GM12878 (cell line): ENCODE measurements at regions not wholly inside any gene's neighbourhood (a gene's known extent, or its start where the extent isn't known, plus 50 kb on each side); places are given as distances from the start of the nearest gene placed in this dataset.

Experiments used
- ATAC-seq: fragments of 200-7000 bp; cut with Tn5 transposase; 3 replicates; pipeline ENCODE4 v1.9.1; 2020; ENCODE audit warnings: mild to moderate bottlenecking, moderate library complexity
- BruUV-seq: library from RNA; stranded (reverse); fragments of 400-500 nt; replicated peaks from 2 replicates; lab custom pipeline; 2021; lab: Mats Ljungman, UMichigan
- CTCF ChIA-PET: fragments of 300-600 bp; sonication (Branson Sonifier 250); formaldehyde crosslinking; extraction: SDS; loops from one replicate; lab custom pipeline; 2021; ENCODE audit warnings: inconsistent platforms; lab: Yijun Ruan, JAX
- POLR2A ChIA-PET: fragments of 350-600 bp; formaldehyde crosslinking; extraction: SDS; loops from one replicate; lab custom pipeline; 2021; ENCODE audit warnings: inconsistent platforms; lab: Charles Lee
- RAD21 ChIA-PET: fragments of 300-600 bp; sonication (Branson Sonifier 250); formaldehyde crosslinking; loops from one replicate; lab custom pipeline; 2023; ENCODE audit warnings: antibody characterized with exemption; ENCODE audit not compliant: unreplicated experiment; lab: Charles Lee
- SMC1A ChIA-PET: fragments of 300-600 bp; sonication (Branson Sonifier 250); formaldehyde crosslinking; loops from one replicate; lab custom pipeline; 2023; ENCODE audit not compliant: unreplicated experiment, uncharacterized antibody; lab: Charles Lee
- DNase-seq: peaks from one replicate; pipeline ENCODE4 v3.0.0-alpha.2; 2011; ENCODE audit warnings: low read depth, low spot score
- FAIRE-seq: peaks from 3 replicates; lab custom pipeline; 2011; peaks lifted over from hg19 to GRCh38; lab: Jason Lieb, UNC
- H2AFZ ChIP-seq: 2 replicates; pipeline ENCODE4 v1.6.0; 2011; ENCODE audit warnings: low read depth, low read length, control low read depth; ENCODE audit not compliant: control insufficient read depth
- H3K27ac ChIP-seq: 2 replicates; pipeline ENCODE4 v1.5.1; 2011; ENCODE audit warnings: control low read depth; ENCODE audit not compliant: control insufficient read depth, insufficient read depth
- H3K27me3 ChIP-seq, 2 experiments: replicated peaks in 1 of 2; 2 replicates each; pipeline versions ENCODE4 v1.6.0 to v1.6.1; 2011; ENCODE audit warnings: low read length in 1 of 2; ENCODE audit not compliant: control insufficient read depth in 2 of 2, insufficient read depth in 2 of 2
- H3K36me3 ChIP-seq, 2 experiments: 2 replicates each; pipeline ENCODE4 v1.5.1; 2011; ENCODE audit warnings: low read length in 1 of 2; ENCODE audit not compliant: control insufficient read depth in 2 of 2, insufficient read depth in 2 of 2
- H3K4me1 ChIP-seq: 2 replicates; pipeline ENCODE4 v1.6.1; 2011; ENCODE audit warnings: mild to moderate bottlenecking, low read length, moderate library complexity, mixed read lengths; ENCODE audit not compliant: control insufficient read depth, insufficient read depth
- H3K4me2 ChIP-seq: 2 replicates; pipeline ENCODE4 v1.6.0; 2011; ENCODE audit warnings: control low read depth; ENCODE audit not compliant: control insufficient read depth, insufficient read depth
- H3K4me3 ChIP-seq: fragments of 200-600 bp; sonication (generic); 2 replicates; pipeline ENCODE4 v1.5.1; 2016
- H3K79me2 ChIP-seq: 2 replicates; pipeline ENCODE4 v1.6.0; 2011; ENCODE audit warnings: low read length; ENCODE audit not compliant: control insufficient read depth, insufficient read depth
- H3K9ac ChIP-seq: 2 replicates; pipeline ENCODE4 v1.8.0; 2011; ENCODE audit warnings: low read length, control low read depth, mixed read lengths; ENCODE audit not compliant: control insufficient read depth, insufficient read depth
- H3K9me3 ChIP-seq: replicated peaks from 3 replicates; pipeline ENCODE4 v1.5.1; 2011; ENCODE audit warnings: mild to moderate bottlenecking, low read length; ENCODE audit not compliant: control insufficient read depth, insufficient read depth
- H4K20me1 ChIP-seq: 2 replicates; pipeline ENCODE4 v1.6.0; 2011; ENCODE audit not compliant: control insufficient read depth, insufficient read depth
- BCLAF1 ChIP-seq: fragments of 450-650 bp; IDR thresholded peaks from 2 replicates; pipeline ENCODE4 v1.6.1; 2017; ENCODE audit warnings: antibody characterized with exemption, mild to moderate bottlenecking, moderate library complexity
- BMI1 ChIP-seq: fragments of 450-650 bp; IDR thresholded peaks from 2 replicates; pipeline ENCODE4 v1.6.1; 2016; ENCODE audit warnings: mild to moderate bottlenecking, moderate library complexity, borderline replicate concordance
- KDM1A ChIP-seq: fragments of 200-600 bp; sonication (generic); IDR thresholded peaks from 2 replicates; pipeline ENCODE4 v1.6.1; 2016; ENCODE audit warnings: borderline replicate concordance
- NKRF ChIP-seq: fragments of 450-650 bp; conservative IDR thresholded peaks from 2 replicates; pipeline ENCODE4 v1.6.1; 2017; ENCODE audit warnings: mild to moderate bottlenecking, moderate library complexity
- PBX3 ChIP-seq: IDR thresholded peaks from 2 replicates; pipeline ENCODE4 v1.6.1; 2011; ENCODE audit warnings: mild to moderate bottlenecking, low read depth, low read length, moderate library complexity; ENCODE audit not compliant: insufficient replicate concordance
- POU2F2 ChIP-seq: IDR thresholded peaks from 3 replicates; pipeline ENCODE4 v1.6.1; 2011; ENCODE audit warnings: low read depth, mild to moderate bottlenecking, low read length, borderline replicate concordance
- RELA ChIP-seq: fragments of 450-650 bp; IDR thresholded peaks from 2 replicates; pipeline ENCODE4 v1.8.0; 2014; ENCODE audit warnings: borderline replicate concordance; ENCODE audit not compliant: partially characterized antibody
- RFX5 ChIP-seq: IDR thresholded peaks from 2 replicates; pipeline ENCODE4 v1.6.1; 2011; ENCODE audit warnings: low read depth, low read length, improper control_type of control experiment
- SMAD5 ChIP-seq: IDR thresholded peaks from 2 replicates; pipeline ENCODE4 v1.6.1; 2016; ENCODE audit warnings: antibody characterized with exemption, low read depth
- USF1 ChIP-seq: IDR thresholded peaks from 2 replicates; pipeline ENCODE4 v1.6.1; 2011; ENCODE audit warnings: borderline replicate concordance, low read depth, mild to moderate bottlenecking, moderate library complexity, mixed read lengths, low read length; ENCODE audit not compliant: insufficient read depth; ENCODE audit errors: extremely low read length
- ZNF207 ChIP-seq: fragments of 450-650 bp; IDR thresholded peaks from 2 replicates; pipeline ENCODE4 v1.6.1; 2014; ENCODE audit warnings: antibody characterized with exemption, mild to moderate bottlenecking, borderline replicate concordance
- WGBS: methylation state at CpG from one replicate; pipeline ENCODE4 v1.1.6; 2016; ENCODE audit warnings: low lambda C conversion rate; ENCODE audit not compliant: insufficient replicate concordance, insufficient coverage; ENCODE audit errors: missing lambda C conversion rate; 5-methylcytosine and 5-hydroxymethylcytosine counted together
- in situ Hi-C: fragments of 300-500 bp; cut with MboI; formaldehyde crosslinking; loops from 9 replicates; pipeline ENCODE4 v1.14.3; 2018; ENCODE audit warnings: mixed read lengths
- intact Hi-C: fragments of 100-400 bp; cut with micrococcal nuclease; formaldehyde crosslinking; loops from one replicate; pipeline ENCODE4 v1.14.2; 2022; ENCODE audit not compliant: unreplicated experiment
- TF ChIP-seq, protein P1 (sequence below): fragments of 450-650 bp; IDR thresholded peaks from 2 replicates; pipeline ENCODE4 v1.6.1; 2017; ENCODE audit warnings: borderline replicate concordance
- TF ChIP-seq, protein P2 (sequence below): fragments of 450-650 bp; IDR thresholded peaks from 2 replicates; pipeline ENCODE4 v1.6.1; 2016; ENCODE audit warnings: mild to moderate bottlenecking

DNA sequence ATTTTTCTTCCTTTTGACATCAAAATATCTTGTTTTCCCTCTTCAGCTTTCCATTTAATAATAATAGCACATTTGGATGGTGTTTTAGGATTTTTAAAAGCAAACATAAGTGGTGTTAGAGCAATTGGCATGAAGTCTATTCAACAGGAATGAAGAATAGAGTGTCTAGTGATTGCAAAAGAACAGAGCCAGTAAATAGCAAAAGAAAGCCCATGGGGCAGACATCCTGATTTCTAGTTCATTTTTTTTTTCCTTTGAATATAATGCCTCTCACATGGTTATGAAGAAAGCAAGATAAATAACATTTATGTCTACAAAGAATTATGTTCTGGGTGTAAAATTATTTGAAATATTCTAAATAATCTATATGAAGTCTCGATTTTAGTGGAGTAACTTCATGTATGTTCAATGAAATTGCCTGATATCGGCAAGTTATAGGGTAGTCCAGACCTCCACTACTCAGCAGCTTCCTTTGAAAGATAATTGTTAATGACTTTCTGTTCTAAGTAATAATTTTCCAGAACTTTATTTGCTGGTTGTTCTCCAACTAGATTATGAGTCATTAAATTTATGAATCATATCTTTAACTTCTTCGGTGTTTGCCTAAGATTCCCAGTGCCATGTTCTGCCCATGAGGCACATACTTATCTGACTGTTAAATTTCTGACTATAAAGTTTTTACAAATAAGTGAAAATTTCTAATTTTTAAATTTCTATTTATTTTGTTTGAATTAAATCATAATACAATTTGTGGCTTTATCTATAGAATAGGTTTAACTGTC, 587.9 kb downstream of the TLL1 start:
- DNase-seq (no peak), FAIRE-seq (no peak), ATAC-seq (no peak)
- 40% methylated on average over 3 of the region's 3 CpGs for WGBS
- Histone ChIP-seq H3K36me3 (no peaks in the 10 kb centered on the region), H3K4me1 (no peaks in the 10 kb centered on the region), H3K9me3 (no peaks in the 10 kb centered on the region), H4K20me1 (no peaks in the 10 kb centered on the region), H3K9ac (no peak overlapping the region), H3K4me3 (no peak overlapping the region), H2AFZ (no peak overlapping the region), H3K4me2 (no peak overlapping the region), H3K79me2 (no peaks in the 10 kb centered on the region), H3K27me3 (no peaks in the 10 kb centered on the region), H3K27ac (no peak overlapping the region)
- BruUV-seq, result no TSS peak
- in situ Hi-C loops (no loop called here), intact Hi-C loops (no loop called here)
- RAD21 ChIA-PET, result no interaction called here
- CTCF ChIA-PET, result no interaction called here
- SMC1A ChIA-PET, result no interaction called here
- POLR2A ChIA-PET, result no interaction called here
- TF ChIP-seq, protein P1, sequence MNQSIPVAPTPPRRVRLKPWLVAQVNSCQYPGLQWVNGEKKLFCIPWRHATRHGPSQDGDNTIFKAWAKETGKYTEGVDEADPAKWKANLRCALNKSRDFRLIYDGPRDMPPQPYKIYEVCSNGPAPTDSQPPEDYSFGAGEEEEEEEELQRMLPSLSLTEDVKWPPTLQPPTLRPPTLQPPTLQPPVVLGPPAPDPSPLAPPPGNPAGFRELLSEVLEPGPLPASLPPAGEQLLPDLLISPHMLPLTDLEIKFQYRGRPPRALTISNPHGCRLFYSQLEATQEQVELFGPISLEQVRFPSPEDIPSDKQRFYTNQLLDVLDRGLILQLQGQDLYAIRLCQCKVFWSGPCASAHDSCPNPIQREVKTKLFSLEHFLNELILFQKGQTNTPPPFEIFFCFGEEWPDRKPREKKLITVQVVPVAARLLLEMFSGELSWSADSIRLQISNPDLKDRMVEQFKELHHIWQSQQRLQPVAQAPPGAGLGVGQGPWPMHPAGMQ, result no peak
- TF ChIP-seq POU2F2 (no peak), BMI1 (no peak), PBX3 (no peak), NKRF (no peak), ZNF207 (no peak), BCLAF1 (no peak), USF1 (no peak), RFX5 (no peak), RELA (no peak), SMAD5 (no peak), KDM1A (no peak)
- TF ChIP-seq, protein P2, sequence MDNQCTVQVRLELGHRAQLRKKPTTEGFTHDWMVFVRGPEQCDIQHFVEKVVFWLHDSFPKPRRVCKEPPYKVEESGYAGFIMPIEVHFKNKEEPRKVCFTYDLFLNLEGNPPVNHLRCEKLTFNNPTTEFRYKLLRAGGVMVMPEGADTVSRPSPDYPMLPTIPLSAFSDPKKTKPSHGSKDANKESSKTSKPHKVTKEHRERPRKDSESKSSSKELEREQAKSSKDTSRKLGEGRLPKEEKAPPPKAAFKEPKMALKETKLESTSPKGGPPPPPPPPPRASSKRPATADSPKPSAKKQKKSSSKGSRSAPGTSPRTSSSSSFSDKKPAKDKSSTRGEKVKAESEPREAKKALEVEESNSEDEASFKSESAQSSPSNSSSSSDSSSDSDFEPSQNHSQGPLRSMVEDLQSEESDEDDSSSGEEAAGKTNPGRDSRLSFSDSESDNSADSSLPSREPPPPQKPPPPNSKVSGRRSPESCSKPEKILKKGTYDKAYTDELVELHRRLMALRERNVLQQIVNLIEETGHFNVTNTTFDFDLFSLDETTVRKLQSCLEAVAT, result no peak
